ENCODE measurements at regions not wholly inside any gene's neighbourhood (a gene's known extent, or its start where the extent isn't known, plus 50 kb on each side); places are given as distances from the start of the nearest gene placed in this dataset.

DNA sequence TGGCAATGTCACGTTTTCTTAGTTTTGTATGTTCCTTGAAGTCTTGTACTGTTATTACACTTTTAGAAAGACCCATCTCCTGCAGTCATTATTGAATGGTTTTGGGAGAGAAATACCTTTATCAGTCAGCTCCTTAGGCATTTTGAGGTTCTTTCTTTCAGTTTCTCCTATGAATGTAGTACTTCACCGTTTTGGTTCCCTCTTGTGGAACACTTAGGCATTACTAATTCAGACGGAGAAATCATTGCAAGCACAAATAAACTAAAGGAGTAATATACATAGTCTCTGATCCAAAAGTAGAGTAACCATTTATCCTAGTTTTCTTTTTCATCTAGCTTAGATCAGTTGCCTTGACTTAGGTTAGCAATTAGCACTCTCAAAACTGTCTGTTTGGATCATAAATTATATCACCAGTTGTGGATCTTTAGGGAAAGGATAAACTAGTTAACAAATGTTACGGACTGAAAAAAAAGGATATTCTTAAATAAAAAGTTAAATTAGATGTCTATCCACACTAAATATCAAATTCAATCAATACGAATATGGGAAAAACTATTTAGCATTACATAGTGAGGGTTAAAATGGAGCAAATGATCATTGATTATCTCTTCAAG lies 1538.3 kb upstream of the SEL1L start:
- no peak for TF ChIP-seq POLR2AphosphoS5 (IDR thresholded peaks at IDR 0.05; ENCODE audit: low read depth)
- TF ChIP-seq, protein P1, sequence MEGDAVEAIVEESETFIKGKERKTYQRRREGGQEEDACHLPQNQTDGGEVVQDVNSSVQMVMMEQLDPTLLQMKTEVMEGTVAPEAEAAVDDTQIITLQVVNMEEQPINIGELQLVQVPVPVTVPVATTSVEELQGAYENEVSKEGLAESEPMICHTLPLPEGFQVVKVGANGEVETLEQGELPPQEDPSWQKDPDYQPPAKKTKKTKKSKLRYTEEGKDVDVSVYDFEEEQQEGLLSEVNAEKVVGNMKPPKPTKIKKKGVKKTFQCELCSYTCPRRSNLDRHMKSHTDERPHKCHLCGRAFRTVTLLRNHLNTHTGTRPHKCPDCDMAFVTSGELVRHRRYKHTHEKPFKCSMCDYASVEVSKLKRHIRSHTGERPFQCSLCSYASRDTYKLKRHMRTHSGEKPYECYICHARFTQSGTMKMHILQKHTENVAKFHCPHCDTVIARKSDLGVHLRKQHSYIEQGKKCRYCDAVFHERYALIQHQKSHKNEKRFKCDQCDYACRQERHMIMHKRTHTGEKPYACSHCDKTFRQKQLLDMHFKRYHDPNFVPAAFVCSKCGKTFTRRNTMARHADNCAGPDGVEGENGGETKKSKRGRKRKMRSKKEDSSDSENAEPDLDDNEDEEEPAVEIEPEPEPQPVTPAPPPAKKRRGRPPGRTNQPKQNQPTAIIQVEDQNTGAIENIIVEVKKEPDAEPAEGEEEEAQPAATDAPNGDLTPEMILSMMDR (IDR thresholded peaks at IDR 0.05; ENCODE audit: insufficient read depth, low read length) = no peak
